Adrenal gland (tissue), 5 donors: ENCODE measurements at regions not wholly inside any gene's neighbourhood (a gene's known extent, or its start where the extent isn't known, plus 50 kb on each side); places are given as distances from the start of the nearest gene placed in this dataset.

Experiments
- POLR2A ChIP-seq, 2 donors: fragments of 450-650 bp; IDR thresholded peaks; one replicate each; pipeline ENCODE4 v1.6.1; 2017; ENCODE audit warnings: antibody characterized with exemption in 2 of 2, mild to moderate bottlenecking in 2 of 2, moderate library complexity in 1 of 2
- TF ChIP-seq, protein P1 (sequence below), 6 experiments: fragments of 450-650 bp in 4 of 6; fragments of 200-600 bp in 2 of 6; sonication (generic) in 1 of 6; IDR thresholded peaks; 1 replicate in 5 of 6; 2 replicates in 1 of 6; pipeline versions ENCODE4 v1.5.1 to v1.8.0; 2016 to 2021; ENCODE audit warnings: antibody characterized with exemption in 6 of 6, mild to moderate bottlenecking in 2 of 6, moderate library complexity in 1 of 6
- donor health status: DM: no; HTN: no; CAD: no.

- TF ChIP-seq, protein P1, sequence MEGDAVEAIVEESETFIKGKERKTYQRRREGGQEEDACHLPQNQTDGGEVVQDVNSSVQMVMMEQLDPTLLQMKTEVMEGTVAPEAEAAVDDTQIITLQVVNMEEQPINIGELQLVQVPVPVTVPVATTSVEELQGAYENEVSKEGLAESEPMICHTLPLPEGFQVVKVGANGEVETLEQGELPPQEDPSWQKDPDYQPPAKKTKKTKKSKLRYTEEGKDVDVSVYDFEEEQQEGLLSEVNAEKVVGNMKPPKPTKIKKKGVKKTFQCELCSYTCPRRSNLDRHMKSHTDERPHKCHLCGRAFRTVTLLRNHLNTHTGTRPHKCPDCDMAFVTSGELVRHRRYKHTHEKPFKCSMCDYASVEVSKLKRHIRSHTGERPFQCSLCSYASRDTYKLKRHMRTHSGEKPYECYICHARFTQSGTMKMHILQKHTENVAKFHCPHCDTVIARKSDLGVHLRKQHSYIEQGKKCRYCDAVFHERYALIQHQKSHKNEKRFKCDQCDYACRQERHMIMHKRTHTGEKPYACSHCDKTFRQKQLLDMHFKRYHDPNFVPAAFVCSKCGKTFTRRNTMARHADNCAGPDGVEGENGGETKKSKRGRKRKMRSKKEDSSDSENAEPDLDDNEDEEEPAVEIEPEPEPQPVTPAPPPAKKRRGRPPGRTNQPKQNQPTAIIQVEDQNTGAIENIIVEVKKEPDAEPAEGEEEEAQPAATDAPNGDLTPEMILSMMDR (IDR thresholded peaks at IDR 0.05) = no peak
- TF ChIP-seq POLR2A (IDR thresholded peaks at IDR 0.05) = no peak
These were observed 657.1 kb upstream of the SOX11 start for GRCh38 chr2:5035057-5035488.
